ENCODE measurements at regions not wholly inside any gene's neighbourhood (a gene's known extent, or its start where the extent isn't known, plus 50 kb on each side); places are given as distances from the start of the nearest gene placed in this dataset.
"Not testable (repeated sequence)": the region's sequence is repeated elsewhere in the genome, so short reads cannot be mapped to it uniquely, and the experiment has no call there.

DNA sequence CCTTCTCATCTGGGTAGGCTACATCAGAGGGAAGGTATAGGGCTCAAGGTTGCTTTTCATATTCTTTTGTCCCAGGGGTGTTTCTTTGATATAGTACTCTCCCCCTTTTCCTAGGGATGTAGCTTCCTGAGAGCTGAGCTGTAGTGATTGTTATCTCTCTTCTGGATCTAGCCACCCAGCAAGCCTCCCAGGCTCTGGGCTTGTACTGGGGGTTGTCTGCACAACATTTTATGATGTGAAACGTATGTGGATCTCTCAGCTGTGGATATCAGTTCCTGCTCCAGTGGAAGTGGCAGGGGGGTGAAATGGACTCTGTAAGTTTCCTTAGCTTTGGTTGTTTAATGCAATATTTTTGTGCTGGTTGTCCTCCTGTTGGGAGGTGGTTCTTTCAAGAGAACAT is 437.3 kb upstream of the SYNCRIP start:
- no peaks in the 10 kb centered on the region for H3K9me3 ChIP-seq
- TF ChIP-seq, protein P1, sequence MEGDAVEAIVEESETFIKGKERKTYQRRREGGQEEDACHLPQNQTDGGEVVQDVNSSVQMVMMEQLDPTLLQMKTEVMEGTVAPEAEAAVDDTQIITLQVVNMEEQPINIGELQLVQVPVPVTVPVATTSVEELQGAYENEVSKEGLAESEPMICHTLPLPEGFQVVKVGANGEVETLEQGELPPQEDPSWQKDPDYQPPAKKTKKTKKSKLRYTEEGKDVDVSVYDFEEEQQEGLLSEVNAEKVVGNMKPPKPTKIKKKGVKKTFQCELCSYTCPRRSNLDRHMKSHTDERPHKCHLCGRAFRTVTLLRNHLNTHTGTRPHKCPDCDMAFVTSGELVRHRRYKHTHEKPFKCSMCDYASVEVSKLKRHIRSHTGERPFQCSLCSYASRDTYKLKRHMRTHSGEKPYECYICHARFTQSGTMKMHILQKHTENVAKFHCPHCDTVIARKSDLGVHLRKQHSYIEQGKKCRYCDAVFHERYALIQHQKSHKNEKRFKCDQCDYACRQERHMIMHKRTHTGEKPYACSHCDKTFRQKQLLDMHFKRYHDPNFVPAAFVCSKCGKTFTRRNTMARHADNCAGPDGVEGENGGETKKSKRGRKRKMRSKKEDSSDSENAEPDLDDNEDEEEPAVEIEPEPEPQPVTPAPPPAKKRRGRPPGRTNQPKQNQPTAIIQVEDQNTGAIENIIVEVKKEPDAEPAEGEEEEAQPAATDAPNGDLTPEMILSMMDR (IDR thresholded peaks at IDR 0.05) = no peak
- H3K4me3 ChIP-seq = no peak overlapping the region
- no peaks in the 10 kb centered on the region for H3K36me3 ChIP-seq
- no peaks in the 10 kb centered on the region for H3K27me3 ChIP-seq (replicated peaks; ENCODE audit: insufficient read depth)
- H3K27ac ChIP-seq = no peak overlapping the region
- H3K4me1 ChIP-seq (ENCODE audit: control insufficient read depth in 1 of 2, low read depth in 2 of 2) = no peaks in the 10 kb centered on the region
- DNase-seq (ENCODE audit: low spot score) (no peak), ATAC-seq (ENCODE audit: insufficient number of reproducible peaks, low FRiP score, low read depth) (no peak)

GRCh38 chr6:86070151-86070550 is 427.5 kb upstream of the SYNCRIP start:
- TF ChIP-seq, protein P1 (IDR thresholded peaks at IDR 0.05) = no peak
- ATAC-seq (ENCODE audit: insufficient number of reproducible peaks, low FRiP score, low read depth) (no peak), DNase-seq (ENCODE audit: low spot score) (no peak)
- Histone ChIP-seq H3K9me3 (no peaks in the 10 kb centered on the region), H3K27me3 (replicated peaks; ENCODE audit: insufficient read depth) (no peaks in the 10 kb centered on the region), H3K4me1 (ENCODE audit: control insufficient read depth in 1 of 2, low read depth in 2 of 2) (no peaks in the 10 kb centered on the region), H3K27ac (no peak overlapping the region), H3K4me3 (no peak overlapping the region), H3K36me3 (no peaks in the 10 kb centered on the region)

DNA sequence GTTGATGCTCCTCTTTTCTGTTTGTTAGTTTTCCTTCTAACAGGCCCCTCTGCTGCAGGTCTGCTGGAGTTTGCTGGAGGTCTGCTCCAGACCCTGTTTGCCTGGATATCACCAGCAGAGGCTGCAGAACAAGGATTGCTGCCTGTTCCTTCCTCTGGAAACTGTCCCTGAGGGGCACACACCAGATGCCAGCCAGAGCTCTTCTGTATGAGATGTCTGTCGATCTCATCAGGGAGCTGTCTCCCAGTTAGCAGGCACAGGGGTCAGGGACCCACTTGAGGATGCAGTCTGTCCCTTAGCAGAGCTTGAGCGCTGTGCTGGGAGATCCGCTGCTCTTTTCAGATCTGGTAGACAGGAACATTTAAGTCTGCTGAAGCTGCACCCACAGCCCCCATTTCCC is 422.3 kb upstream of the SYNCRIP start:
- not testable (repeated sequence) for H3K36me3 ChIP-seq; DNase-seq (ENCODE audit: low spot score); H3K4me3 ChIP-seq

DNA sequence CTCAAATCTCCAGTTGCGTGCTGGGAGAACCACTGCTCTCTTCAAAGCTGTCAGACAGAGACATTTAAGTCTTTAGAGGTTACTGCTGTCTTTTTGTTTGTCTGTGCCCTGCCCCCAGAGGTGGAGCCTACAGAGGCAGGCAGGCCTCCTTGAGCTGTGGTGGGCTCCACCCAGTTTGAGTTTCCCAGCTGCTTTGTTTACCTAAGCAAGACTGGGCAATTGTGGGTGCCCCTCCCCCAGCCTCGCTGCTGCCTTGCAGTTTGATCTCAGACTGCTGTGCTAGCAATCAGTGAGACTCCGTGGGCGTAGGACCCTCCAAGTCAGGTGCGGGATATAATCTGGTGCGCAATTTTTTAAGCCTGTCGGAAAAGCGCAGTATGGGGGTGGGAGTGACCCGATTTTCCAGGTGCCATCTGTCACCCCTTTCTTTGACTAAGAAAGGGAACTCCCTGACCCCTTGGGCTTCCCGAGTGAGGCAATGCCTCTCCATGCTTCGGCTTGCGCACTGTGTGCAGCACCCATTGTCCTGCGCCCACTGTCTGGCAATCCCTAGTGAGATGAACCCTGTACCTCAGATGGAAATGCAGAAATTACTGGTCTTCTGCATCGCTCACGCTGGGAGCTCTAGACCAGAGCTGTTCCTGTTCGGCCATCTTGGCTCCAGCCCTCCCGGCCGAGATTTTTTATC is 414.8 kb upstream of the SYNCRIP start:
- not testable (repeated sequence) for DNase-seq (ENCODE audit: low spot score); H3K4me3 ChIP-seq; ATAC-seq (ENCODE audit: insufficient number of reproducible peaks, low FRiP score, low read depth); H3K4me1 ChIP-seq (ENCODE audit: control insufficient read depth in 1 of 2, low read depth in 2 of 2); H3K27ac ChIP-seq; H3K9me3 ChIP-seq; H3K27me3 ChIP-seq (replicated peaks; ENCODE audit: insufficient read depth); H3K36me3 ChIP-seq

More for the DNA sequence above, 422.3 kb upstream of the SYNCRIP start:
- H3K4me1 ChIP-seq (ENCODE audit: control insufficient read depth in 1 of 2, low read depth in 2 of 2); H3K27me3 ChIP-seq (replicated peaks; ENCODE audit: insufficient read depth); ATAC-seq (ENCODE audit: insufficient number of reproducible peaks, low FRiP score, low read depth); H3K27ac ChIP-seq; H3K9me3 ChIP-seq: not testable (repeated sequence)

GRCh38 chr6:86045038-86045437 is 402.4 kb upstream of the SYNCRIP start:
- no peaks in the 10 kb centered on the region for H3K36me3 ChIP-seq
- DNase-seq (ENCODE audit: low spot score) (no peak), ATAC-seq (ENCODE audit: insufficient number of reproducible peaks, low FRiP score, low read depth) (no peak)
- H3K27ac ChIP-seq = no peak overlapping the region
- TF ChIP-seq, protein P1 (IDR thresholded peaks at IDR 0.05) = no peak
- H3K4me1 ChIP-seq (ENCODE audit: control insufficient read depth in 1 of 2, low read depth in 2 of 2) = no peaks in the 10 kb centered on the region
- no peaks in the 10 kb centered on the region for H3K9me3 ChIP-seq
- H3K4me3 ChIP-seq = no peak overlapping the region
- no peaks in the 10 kb centered on the region for H3K27me3 ChIP-seq (replicated peaks; ENCODE audit: insufficient read depth)

DNA sequence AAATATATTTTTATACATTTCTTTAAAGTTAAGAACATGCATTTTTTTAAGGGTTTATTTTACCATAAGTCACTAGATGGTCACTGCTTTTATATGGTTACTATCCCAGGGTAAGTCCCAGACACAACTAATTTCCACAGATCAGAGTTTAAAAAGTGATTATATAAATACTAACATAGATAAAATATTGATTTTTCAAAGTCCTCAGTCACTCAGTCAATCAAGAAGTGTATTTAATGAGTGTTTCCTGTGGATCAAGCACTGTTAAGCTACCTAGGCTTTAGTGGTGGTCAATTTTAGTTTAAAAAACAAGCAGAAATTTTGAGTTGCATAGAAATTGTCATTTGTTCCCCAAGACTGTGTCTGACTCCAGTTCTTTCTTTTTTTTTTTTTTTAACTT is 399.5 kb upstream of the SYNCRIP start:
- H3K27ac ChIP-seq = no peak overlapping the region
- no peaks in the 10 kb centered on the region for H3K27me3 ChIP-seq (replicated peaks; ENCODE audit: insufficient read depth)
- H3K4me3 ChIP-seq = no peak overlapping the region
- DNase-seq (ENCODE audit: low spot score) (no peak), ATAC-seq (ENCODE audit: insufficient number of reproducible peaks, low FRiP score, low read depth) (no peak)
- TF ChIP-seq, protein P1 (IDR thresholded peaks at IDR 0.05) = no peak
- no peaks in the 10 kb centered on the region for H3K9me3 ChIP-seq
- H3K36me3 ChIP-seq = no peaks in the 10 kb centered on the region
- no peaks in the 10 kb centered on the region for H3K4me1 ChIP-seq (ENCODE audit: control insufficient read depth in 1 of 2, low read depth in 2 of 2)

All from thoracic aorta (tissue), 2 donors.